ENCODE measurements at regions not wholly inside any gene's neighbourhood (a gene's known extent, or its start where the extent isn't known, plus 50 kb on each side); places are given as distances from the start of the nearest gene placed in this dataset.

GRCh38 chr2:8134985-8135682, 546.7 kb upstream of the ID2 start:
- DNase-seq = peak in 1 of 2 donors; percentile 61
- intact Hi-C loops (cut with DNase I; ENCODE audit: low total_unique reads) = no loop called here

GRCh38 chr2:8137801-8138200, 544.1 kb upstream of the ID2 start:
- no peaks in the 10 kb centered on the region for H3K36me3 ChIP-seq
- no peak overlapping the region for H3K4me3 ChIP-seq
- no peaks in the 10 kb centered on the region for H3K27me3 ChIP-seq
- peaks cover 0 to 8% (median 4%) of the 10 kb centered on the region in 4 donors for H3K4me1 ChIP-seq
- TF ChIP-seq EP300 (IDR thresholded peaks at IDR 0.05) (no peak), POLR2AphosphoS5 (IDR thresholded peaks at IDR 0.05) (no peak), POLR2A (IDR thresholded peaks at IDR 0.05) (no peak), CTCF (IDR thresholded peaks at IDR 0.05) (no peak)
- 76 to 90% (median 88%) methylated on average over 7 of the region's 7 CpGs for WGBS, 5 donors
- H3K9me3 ChIP-seq = no peaks in the 10 kb centered on the region
- no peak overlapping the region for H3K27ac ChIP-seq
- intact Hi-C loops (cut with DNase I; ENCODE audit: low total_unique reads) = no loop called here
- no peak for DNase-seq

More at GRCh38 chr2:8134985-8135682, 546.7 kb upstream of the ID2 start:
- Histone ChIP-seq H3K27me3 (no peaks in the 10 kb centered on the region), H3K4me3 (no peak overlapping the region), H3K36me3 (no peaks in the 10 kb centered on the region), H3K27ac (peak overlapping the region in 3 of 5 donors; percentile 10 to 46 (median 25)), H3K9me3 (no peaks in the 10 kb centered on the region), H3K4me1 (peaks cover 0 to 8% (median 4%) of the 10 kb centered on the region in 4 donors)
- WGBS, 5 donors = 63 to 80% (median 73%) methylated on average over 13 of the region's 13 CpGs
- TF ChIP-seq EP300 (IDR thresholded peaks at IDR 0.05) (no peak), POLR2AphosphoS5 (IDR thresholded peaks at IDR 0.05) (no peak), CTCF (IDR thresholded peaks at IDR 0.05) (no peak), POLR2A (IDR thresholded peaks at IDR 0.05) (no peak)

- no peak overlapping the region for H3K4me3 ChIP-seq
- DNase-seq = no peak
- H3K27ac ChIP-seq = peak overlapping the region in 2 of 5 donors; percentile 16 to 19
- no peaks in the 10 kb centered on the region for H3K36me3 ChIP-seq
- 96 to 99% (median 97%) methylated on average over 3 of the region's 3 CpGs for WGBS, 5 donors
- no peaks in the 10 kb centered on the region for H3K27me3 ChIP-seq
- TF ChIP-seq EP300 (IDR thresholded peaks at IDR 0.05) = no peak
- no peak for TF ChIP-seq POLR2A (IDR thresholded peaks at IDR 0.05)
- TF ChIP-seq CTCF (IDR thresholded peaks at IDR 0.05) = no peak
- TF ChIP-seq POLR2AphosphoS5 (IDR thresholded peaks at IDR 0.05) = no peak
- H3K9me3 ChIP-seq = no peaks in the 10 kb centered on the region
- H3K4me1 ChIP-seq = peaks cover 0 to 8% (median 4%) of the 10 kb centered on the region in 4 donors
- intact Hi-C loops (cut with DNase I; ENCODE audit: low total_unique reads) = no loop called here
Observed at GRCh38 chr2:8138525-8138922, 543.3 kb upstream of the ID2 start.

GRCh38 chr2:8138923-8139667, 542.8 kb upstream of the ID2 start:
- Histone ChIP-seq H3K4me1 (peaks cover 0 to 8% (median 4%) of the 10 kb centered on the region in 4 donors), H3K27ac (peak overlapping the region in 4 of 5 donors; percentile 40 to 74 (median 64)), H3K36me3 (no peaks in the 10 kb centered on the region), H3K27me3 (no peaks in the 10 kb centered on the region), H3K4me3 (no peak overlapping the region), H3K9me3 (no peaks in the 10 kb centered on the region)
- DNase-seq = no peak
- TF ChIP-seq POLR2A (IDR thresholded peaks at IDR 0.05) = no peak
- no peak for TF ChIP-seq EP300 (IDR thresholded peaks at IDR 0.05)
- TF ChIP-seq POLR2AphosphoS5 (IDR thresholded peaks at IDR 0.05) = no peak
- TF ChIP-seq CTCF (IDR thresholded peaks at IDR 0.05) = no peak
- 80 to 91% (median 86%) methylated on average over 10 of the region's 10 CpGs for WGBS, 5 donors
- intact Hi-C loops (cut with DNase I; ENCODE audit: low total_unique reads) = no loop called here
